ENCODE measurements at regions not wholly inside any gene's neighbourhood (a gene's known extent, or its start where the extent isn't known, plus 50 kb on each side); places are given as distances from the start of the nearest gene placed in this dataset.

DNA sequence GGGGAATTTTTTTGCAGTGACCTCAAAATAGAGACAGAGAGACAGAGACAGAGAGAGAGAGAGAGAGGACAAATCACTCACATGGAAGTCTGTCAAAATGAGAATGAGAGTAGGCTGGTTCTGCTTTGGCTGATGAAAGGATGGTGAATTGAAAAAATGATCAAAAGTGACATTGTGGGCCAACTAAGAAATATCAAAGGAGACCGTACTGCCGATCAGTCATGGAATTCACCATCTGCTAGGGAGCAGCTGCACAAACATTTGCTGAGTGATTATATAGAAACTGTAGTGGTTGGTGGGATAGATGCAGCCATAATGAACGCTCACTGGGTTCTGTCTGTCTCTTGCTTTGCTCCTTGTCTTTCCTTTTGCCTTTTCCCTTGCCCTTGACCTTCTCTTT lies 476.6 kb upstream of the SGCD start:
- DNase-seq (ENCODE audit: extremely low read depth, insufficient read length) = no peak
- H3K36me3 ChIP-seq (ENCODE audit: control insufficient read depth, insufficient read depth, low read length) = no peaks in the 10 kb centered on the region
- TF ChIP-seq, protein P1, sequence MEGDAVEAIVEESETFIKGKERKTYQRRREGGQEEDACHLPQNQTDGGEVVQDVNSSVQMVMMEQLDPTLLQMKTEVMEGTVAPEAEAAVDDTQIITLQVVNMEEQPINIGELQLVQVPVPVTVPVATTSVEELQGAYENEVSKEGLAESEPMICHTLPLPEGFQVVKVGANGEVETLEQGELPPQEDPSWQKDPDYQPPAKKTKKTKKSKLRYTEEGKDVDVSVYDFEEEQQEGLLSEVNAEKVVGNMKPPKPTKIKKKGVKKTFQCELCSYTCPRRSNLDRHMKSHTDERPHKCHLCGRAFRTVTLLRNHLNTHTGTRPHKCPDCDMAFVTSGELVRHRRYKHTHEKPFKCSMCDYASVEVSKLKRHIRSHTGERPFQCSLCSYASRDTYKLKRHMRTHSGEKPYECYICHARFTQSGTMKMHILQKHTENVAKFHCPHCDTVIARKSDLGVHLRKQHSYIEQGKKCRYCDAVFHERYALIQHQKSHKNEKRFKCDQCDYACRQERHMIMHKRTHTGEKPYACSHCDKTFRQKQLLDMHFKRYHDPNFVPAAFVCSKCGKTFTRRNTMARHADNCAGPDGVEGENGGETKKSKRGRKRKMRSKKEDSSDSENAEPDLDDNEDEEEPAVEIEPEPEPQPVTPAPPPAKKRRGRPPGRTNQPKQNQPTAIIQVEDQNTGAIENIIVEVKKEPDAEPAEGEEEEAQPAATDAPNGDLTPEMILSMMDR (IDR thresholded peaks at IDR 0.05; ENCODE audit: insufficient read depth, low read length, poor library complexity, severe bottlenecking) = no peak
- H3K27me3 ChIP-seq (replicated peaks; ENCODE audit: control insufficient read depth, insufficient read depth, low read length) = no peaks in the 10 kb centered on the region; the same call in 1 of the 2 replicates
- H3K4me3 ChIP-seq (replicated peaks; ENCODE audit: low read depth, low read length) = no peak overlapping the region

DNA sequence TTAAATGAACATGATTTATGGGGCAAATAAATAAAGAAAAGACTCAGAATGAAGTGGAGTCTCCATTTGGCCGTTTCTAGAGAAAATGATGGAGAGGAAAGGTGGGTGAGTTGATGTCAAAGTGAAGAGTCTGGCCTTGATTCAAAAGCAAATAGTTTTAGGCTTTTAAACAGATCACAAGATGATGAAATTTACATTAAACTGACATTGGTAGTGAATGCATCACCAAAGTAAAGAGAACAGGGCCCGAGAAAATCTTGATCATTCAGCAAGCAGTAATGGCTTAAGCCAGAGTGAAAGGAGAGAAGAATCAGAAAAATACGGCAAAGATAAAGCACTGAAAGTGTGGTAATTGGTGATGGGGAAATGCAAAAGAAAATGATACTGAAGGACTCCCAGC lies 460.0 kb upstream of the SGCD start:
- no peaks in the 10 kb centered on the region for H3K27me3 ChIP-seq (replicated peaks; ENCODE audit: control insufficient read depth, insufficient read depth, low read length)
- TF ChIP-seq, protein P1 (IDR thresholded peaks at IDR 0.05; ENCODE audit: insufficient read depth, low read length, poor library complexity, severe bottlenecking) = no peak
- no peak for DNase-seq (ENCODE audit: extremely low read depth, insufficient read length)
- H3K36me3 ChIP-seq (ENCODE audit: control insufficient read depth, insufficient read depth, low read length) = no peaks in the 10 kb centered on the region
- no peak overlapping the region for H3K4me3 ChIP-seq (replicated peaks; ENCODE audit: low read depth, low read length)

DNA sequence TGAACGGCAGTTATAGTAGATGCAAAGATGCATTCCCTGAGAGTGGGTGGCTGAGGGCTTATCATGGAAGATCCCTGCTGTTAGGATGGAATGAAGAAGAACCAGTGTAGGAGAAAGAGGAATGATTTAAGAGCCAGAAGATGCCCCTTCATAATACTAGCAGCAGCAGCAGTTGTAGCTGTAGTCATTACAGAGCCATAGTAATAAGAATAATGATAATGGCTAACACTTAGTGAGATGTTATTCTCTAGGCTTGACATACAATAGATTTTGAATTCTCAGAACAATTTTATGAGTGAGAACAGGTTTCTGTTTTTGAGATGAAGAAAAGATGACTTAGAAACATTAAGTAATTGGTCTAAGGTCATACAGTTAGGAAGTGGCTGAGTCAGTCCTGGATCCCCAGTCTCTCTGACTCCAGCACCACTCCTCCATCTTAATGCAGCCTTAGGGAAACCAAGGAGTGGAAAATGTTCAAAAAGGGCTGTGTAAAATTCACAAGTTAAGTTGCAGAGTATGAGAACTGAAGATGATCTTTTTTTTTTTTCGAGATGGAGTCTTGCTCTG lies 459.4 kb upstream of the SGCD start:
- TF ChIP-seq, protein P1 (IDR thresholded peaks at IDR 0.05; ENCODE audit: insufficient read depth, low read length, poor library complexity, severe bottlenecking) = no peak
- H3K36me3 ChIP-seq (ENCODE audit: control insufficient read depth, insufficient read depth, low read length) = no peaks in the 10 kb centered on the region
- H3K4me3 ChIP-seq (replicated peaks; ENCODE audit: low read depth, low read length) = no peak overlapping the region
- no peak for DNase-seq (ENCODE audit: extremely low read depth, insufficient read length)
- no peaks in the 10 kb centered on the region for H3K27me3 ChIP-seq (replicated peaks; ENCODE audit: control insufficient read depth, insufficient read depth, low read length)

DNA sequence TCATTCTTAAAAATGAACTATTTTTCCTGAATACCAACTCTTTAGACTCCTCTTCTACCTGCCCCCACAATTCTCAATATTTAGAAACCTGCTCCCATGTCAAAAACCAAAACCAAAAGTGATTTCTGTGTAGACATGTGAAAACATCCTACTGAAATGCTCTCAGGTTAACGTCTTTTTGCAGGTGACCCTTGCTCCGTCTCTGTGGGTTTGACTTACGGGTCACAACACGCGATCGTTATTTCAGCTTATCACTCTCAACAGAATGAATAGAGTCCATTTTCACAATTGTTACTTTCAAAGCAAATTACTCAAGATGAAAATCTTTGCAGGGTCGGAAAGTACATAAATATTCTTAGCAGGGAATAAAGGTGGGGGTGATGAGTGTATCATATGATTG lies 456.3 kb upstream of the SGCD start:
- TF ChIP-seq, protein P1 (IDR thresholded peaks at IDR 0.05; ENCODE audit: insufficient read depth, low read length, poor library complexity, severe bottlenecking) = no peak
- Histone ChIP-seq H3K27me3 (replicated peaks; ENCODE audit: control insufficient read depth, insufficient read depth, low read length) (no peaks in the 10 kb centered on the region), H3K36me3 (ENCODE audit: control insufficient read depth, insufficient read depth, low read length) (no peaks in the 10 kb centered on the region), H3K4me3 (replicated peaks; ENCODE audit: low read depth, low read length) (no peak overlapping the region)
- no peak for DNase-seq (ENCODE audit: extremely low read depth, insufficient read length)

DNA sequence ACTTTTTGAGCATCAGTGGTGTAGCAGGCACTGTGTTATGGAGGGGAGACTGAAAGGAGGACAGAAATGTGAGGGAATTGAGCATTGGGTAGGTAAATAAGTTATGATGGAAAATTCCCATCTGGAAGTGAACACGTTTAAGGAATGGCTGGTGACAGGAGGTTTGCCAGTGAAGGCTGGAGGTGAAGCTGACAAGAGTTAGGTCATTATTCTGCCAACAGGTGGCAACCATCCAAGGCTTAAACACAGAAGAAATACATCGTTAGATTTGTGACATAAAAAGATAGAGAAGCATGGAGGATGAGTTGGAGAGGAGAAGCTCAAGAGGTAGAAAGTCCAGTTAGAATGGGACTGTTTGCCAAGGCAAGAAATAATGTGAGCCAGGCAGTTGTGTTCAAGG lies 455.3 kb upstream of the SGCD start:
- Histone ChIP-seq H3K4me3 (replicated peaks; ENCODE audit: low read depth, low read length) (no peak overlapping the region), H3K27me3 (replicated peaks; ENCODE audit: control insufficient read depth, insufficient read depth, low read length) (no peaks in the 10 kb centered on the region), H3K36me3 (ENCODE audit: control insufficient read depth, insufficient read depth, low read length) (no peaks in the 10 kb centered on the region)
- TF ChIP-seq, protein P1 (IDR thresholded peaks at IDR 0.05; ENCODE audit: insufficient read depth, low read length, poor library complexity, severe bottlenecking) = no peak
- DNase-seq (ENCODE audit: extremely low read depth, insufficient read length) = no peak

All from GM06990 (cell line).